ENCODE measurements at regions not wholly inside any gene's neighbourhood (a gene's known extent, or its start where the extent isn't known, plus 50 kb on each side); places are given as distances from the start of the nearest gene placed in this dataset.

DNA sequence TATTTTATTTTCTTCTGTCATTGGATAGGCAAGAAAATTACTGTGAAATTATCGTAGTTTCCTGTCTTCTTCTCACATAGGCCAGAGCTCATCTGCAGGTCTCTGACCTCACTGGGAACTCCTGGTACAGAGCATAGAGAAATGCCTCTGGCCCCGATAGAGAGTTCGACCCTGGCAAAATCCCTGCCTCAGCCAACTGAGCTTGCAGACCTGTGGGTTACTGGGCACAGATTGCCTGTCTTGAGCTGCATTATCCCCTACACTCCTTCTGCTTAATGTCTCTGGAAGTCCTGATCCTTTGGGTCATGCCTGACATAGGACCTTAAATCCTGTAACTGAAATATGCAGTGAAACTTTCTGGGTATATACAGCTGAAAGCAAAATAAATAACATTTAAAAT, 439.3 kb upstream of the CTNND2 start (continued):
- TF ChIP-seq ZNF544 (tag by site-specific recombination; IDR thresholded peaks at IDR 0.05) (no peak), ZNF239 (tag by site-specific recombination; IDR thresholded peaks at IDR 0.05) (no peak), SCRT1 (tag by site-specific recombination; IDR thresholded peaks at IDR 0.05; ENCODE audit: borderline replicate concordance) (no peak)
- TF ChIP-seq, protein P1, sequence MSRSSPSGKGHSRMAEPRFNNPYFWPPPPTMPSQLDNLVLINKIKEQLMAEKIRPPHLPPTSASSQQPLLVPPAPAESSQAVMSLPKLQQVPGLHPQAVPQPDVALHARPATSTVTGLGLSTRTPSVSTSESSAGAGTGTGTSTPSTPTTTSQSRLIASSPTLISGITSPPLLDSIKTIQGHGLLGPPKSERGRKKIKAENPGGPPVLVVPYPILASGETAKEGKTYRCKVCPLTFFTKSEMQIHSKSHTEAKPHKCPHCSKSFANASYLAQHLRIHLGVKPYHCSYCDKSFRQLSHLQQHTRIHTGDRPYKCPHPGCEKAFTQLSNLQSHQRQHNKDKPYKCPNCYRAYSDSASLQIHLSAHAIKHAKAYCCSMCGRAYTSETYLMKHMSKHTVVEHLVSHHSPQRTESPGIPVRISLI (tag by site-specific recombination; IDR thresholded peaks at IDR 0.05) = no peak
- TF ChIP-seq, protein P2, sequence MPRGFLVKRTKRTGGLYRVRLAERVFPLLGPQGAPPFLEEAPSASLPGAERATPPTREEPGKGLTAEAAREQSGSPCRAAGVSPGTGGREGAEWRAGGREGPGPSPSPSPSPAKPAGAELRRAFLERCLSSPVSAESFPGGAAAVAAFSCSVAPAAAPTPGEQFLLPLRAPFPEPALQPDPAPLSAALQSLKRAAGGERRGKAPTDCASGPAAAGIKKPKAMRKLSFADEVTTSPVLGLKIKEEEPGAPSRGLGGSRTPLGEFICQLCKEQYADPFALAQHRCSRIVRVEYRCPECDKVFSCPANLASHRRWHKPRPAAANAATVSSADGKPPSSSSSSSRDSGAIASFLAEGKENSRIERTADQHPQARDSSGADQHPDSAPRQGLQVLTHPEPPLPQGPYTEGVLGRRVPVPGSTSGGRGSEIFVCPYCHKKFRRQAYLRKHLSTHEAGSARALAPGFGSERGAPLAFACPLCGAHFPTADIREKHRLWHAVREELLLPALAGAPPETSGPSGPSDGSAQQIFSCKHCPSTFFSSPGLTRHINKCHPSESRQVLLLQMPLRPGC (tag by site-specific recombination; IDR thresholded peaks at IDR 0.05) = no peak

DNA sequence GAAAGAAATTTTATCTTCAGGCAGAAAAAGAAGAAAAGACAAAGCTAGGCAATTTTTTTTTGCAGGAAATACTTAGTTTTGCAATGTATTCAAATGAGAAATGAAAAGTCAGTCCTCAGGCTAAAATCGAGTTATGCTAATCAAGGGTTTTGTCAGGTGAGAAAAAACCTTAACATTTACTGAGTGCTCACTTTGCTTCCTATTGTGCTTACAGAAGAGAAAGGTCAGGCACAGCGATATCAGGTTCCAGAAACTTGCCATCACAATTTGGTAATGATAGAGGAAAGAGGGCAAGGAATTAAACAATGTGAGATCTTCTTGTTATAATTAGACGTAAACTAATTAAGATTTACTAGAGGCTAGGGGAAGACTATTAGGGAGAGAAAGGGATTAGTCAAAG, 431.7 kb upstream of the CTNND2 start:
- TF ChIP-seq ZNF350 (tag by site-specific recombination; IDR thresholded peaks at IDR 0.05) (no peak), ZNF544 (tag by site-specific recombination; IDR thresholded peaks at IDR 0.05) (no peak), IKZF3 (tag by site-specific recombination; IDR thresholded peaks at IDR 0.05) (no peak), ZNF266 (tag by site-specific recombination; IDR thresholded peaks at IDR 0.05; ENCODE audit: low read depth) (no peak), SCRT1 (tag by site-specific recombination; IDR thresholded peaks at IDR 0.05; ENCODE audit: borderline replicate concordance) (no peak), ZNF624 (tag by site-specific recombination; IDR thresholded peaks at IDR 0.05) (no peak)
- H3K4me3 ChIP-seq (ENCODE audit: low read depth, low read length) = no peak overlapping the region
- H3K36me3 ChIP-seq (ENCODE audit: control insufficient read depth in 2 of 2, insufficient read depth in 1 of 2, low read length in 2 of 2) = no peaks in the 10 kb centered on the region
- POLR2A ChIA-PET = no interaction called here
- H3K9me3 ChIP-seq (ENCODE audit: control insufficient read depth, insufficient read depth, low read depth, low read length) = no peaks in the 10 kb centered on the region
- no peaks in the 10 kb centered on the region for H3K4me1 ChIP-seq (ENCODE audit: control insufficient read depth, insufficient read depth, low read length)
- CTCF ChIA-PET = no interaction called here
- H3K27ac ChIP-seq (ENCODE audit: extremely low read depth, low read depth, low read length) = no peak overlapping the region

DNA sequence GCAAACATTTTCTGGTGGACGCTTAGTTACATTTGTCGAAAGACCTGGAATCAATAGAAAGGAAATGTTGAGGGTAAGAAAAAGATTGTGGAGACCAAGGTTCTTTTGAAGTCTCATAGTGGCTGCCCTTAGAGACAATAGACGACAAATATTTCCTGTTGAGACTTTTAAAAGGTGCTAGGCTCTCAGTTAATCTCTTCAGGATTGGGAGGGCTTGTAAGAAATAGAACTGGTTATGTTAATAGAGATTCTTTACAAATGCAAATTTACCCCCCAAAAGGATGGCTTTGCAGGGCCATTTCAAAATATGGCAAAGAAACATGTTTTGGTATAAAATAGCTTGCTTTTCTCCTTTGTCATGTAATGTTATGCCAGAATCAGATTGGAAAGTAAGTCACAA, 428.2 kb upstream of the CTNND2 start:
- H3K4me1 ChIP-seq (ENCODE audit: control insufficient read depth, insufficient read depth, low read length) = no peaks in the 10 kb centered on the region
- POLR2A ChIA-PET = no interaction called here
- H3K36me3 ChIP-seq (ENCODE audit: control insufficient read depth in 2 of 2, insufficient read depth in 1 of 2, low read length in 2 of 2) = no peaks in the 10 kb centered on the region
- no peak overlapping the region for H3K4me3 ChIP-seq (ENCODE audit: low read depth, low read length)
- CTCF ChIA-PET = no interaction called here
- no peak overlapping the region for H3K27ac ChIP-seq (ENCODE audit: extremely low read depth, low read depth, low read length)
- no peaks in the 10 kb centered on the region for H3K9me3 ChIP-seq (ENCODE audit: control insufficient read depth, insufficient read depth, low read depth, low read length)
- no peak for TF ChIP-seq ZNF544 (tag by site-specific recombination; IDR thresholded peaks at IDR 0.05)
- no peak for TF ChIP-seq ZNF138 (tag by site-specific recombination; IDR thresholded peaks at IDR 0.05; ENCODE audit: borderline replicate concordance)
- no peak for TF ChIP-seq ZNF571 (tag by site-specific recombination; IDR thresholded peaks at IDR 0.05)
- TF ChIP-seq, protein P3, sequence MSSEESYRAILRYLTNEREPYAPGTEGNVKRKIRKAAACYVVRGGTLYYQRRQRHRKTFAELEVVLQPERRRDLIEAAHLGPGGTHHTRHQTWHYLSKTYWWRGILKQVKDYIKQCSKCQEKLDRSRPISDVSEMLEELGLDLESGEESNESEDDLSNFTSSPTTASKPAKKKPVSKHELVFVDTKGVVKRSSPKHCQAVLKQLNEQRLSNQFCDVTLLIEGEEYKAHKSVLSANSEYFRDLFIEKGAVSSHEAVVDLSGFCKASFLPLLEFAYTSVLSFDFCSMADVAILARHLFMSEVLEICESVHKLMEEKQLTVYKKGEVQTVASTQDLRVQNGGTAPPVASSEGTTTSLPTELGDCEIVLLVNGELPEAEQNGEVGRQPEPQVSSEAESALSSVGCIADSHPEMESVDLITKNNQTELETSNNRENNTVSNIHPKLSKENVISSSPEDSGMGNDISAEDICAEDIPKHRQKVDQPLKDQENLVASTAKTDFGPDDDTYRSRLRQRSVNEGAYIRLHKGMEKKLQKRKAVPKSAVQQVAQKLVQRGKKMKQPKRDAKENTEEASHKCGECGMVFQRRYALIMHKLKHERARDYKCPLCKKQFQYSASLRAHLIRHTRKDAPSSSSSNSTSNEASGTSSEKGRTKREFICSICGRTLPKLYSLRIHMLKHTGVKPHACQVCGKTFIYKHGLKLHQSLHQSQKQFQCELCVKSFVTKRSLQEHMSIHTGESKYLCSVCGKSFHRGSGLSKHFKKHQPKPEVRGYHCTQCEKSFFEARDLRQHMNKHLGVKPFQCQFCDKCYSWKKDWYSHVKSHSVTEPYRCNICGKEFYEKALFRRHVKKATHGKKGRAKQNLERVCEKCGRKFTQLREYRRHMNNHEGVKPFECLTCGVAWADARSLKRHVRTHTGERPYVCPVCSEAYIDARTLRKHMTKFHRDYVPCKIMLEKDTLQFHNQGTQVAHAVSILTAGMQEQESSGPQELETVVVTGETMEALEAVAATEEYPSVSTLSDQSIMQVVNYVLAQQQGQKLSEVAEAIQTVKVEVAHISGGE (tag by site-specific recombination; conservative IDR thresholded peaks at IDR 0.05; ENCODE audit: low read depth) = no peak
- no peak for TF ChIP-seq ZNF514 (tag by site-specific recombination; IDR thresholded peaks at IDR 0.05)
- TF ChIP-seq WT1 (tag by site-specific recombination; IDR thresholded peaks at IDR 0.05) = no peak
- TF ChIP-seq ZNF707 (tag by site-specific recombination; IDR thresholded peaks at IDR 0.05) = no peak
- TF ChIP-seq, protein P4, sequence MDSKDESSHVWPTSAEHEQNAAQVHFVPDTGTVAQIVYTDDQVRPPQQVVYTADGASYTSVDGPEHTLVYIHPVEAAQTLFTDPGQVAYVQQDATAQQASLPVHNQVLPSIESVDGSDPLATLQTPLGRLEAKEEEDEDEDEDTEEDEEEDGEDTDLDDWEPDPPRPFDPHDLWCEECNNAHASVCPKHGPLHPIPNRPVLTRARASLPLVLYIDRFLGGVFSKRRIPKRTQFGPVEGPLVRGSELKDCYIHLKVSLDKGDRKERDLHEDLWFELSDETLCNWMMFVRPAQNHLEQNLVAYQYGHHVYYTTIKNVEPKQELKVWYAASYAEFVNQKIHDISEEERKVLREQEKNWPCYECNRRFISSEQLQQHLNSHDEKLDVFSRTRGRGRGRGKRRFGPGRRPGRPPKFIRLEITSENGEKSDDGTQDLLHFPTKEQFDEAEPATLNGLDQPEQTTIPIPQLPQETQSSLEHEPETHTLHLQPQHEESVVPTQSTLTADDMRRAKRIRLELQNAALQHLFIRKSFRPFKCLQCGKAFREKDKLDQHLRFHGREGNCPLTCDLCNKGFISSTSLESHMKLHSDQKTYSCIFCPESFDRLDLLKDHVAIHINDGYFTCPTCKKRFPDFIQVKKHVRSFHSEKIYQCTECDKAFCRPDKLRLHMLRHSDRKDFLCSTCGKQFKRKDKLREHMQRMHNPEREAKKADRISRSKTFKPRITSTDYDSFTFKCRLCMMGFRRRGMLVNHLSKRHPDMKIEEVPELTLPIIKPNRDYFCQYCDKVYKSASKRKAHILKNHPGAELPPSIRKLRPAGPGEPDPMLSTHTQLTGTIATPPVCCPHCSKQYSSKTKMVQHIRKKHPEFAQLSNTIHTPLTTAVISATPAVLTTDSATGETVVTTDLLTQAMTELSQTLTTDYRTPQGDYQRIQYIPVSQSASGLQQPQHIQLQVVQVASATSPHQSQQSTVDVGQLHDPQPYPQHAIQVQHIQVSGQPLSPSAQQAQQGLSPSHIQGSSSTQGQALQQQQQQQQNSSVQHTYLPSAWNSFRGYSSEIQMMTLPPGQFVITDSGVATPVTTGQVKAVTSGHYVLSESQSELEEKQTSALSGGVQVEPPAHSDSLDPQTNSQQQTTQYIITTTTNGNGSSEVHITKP (tag by site-specific recombination; IDR thresholded peaks at IDR 0.05) = no peak
- TF ChIP-seq, protein P5, sequence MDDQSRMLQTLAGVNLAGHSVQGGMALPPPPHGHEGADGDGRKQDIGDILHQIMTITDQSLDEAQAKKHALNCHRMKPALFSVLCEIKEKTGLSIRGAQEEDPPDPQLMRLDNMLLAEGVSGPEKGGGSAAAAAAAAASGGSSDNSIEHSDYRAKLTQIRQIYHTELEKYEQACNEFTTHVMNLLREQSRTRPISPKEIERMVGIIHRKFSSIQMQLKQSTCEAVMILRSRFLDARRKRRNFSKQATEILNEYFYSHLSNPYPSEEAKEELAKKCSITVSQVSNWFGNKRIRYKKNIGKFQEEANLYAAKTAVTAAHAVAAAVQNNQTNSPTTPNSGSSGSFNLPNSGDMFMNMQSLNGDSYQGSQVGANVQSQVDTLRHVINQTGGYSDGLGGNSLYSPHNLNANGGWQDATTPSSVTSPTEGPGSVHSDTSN (CRISPR knock-in tag; IDR thresholded peaks at IDR 0.05) = no peak
